ENCODE measurements at regions not wholly inside any gene's neighbourhood (a gene's known extent, or its start where the extent isn't known, plus 50 kb on each side); places are given as distances from the start of the nearest gene placed in this dataset.

DNA sequence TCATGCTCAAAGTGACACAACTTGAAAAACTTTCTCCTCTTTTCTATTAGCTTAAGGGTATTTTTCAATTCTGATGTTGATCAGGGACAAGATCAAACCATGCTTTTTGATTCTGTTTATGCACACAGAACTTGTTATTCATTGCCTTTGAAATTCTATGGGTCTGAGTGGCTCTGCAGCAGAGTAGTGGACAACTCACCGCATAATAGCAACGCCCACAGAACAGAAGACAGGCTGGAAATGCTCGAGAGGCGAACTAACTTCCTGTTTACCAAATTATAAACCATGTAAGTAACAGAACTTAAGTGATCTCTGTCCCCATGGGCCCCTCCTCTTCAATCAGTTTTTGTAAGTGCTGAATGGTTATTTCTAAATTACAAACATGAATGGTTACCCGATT, 131.2 kb downstream of the CBLN2 start:
- Histone ChIP-seq H3K9me3 (ENCODE audit: control insufficient read depth, insufficient read depth, low read length) (no peaks in the 10 kb centered on the region), H3K4me3 (ENCODE audit: low read depth, low read length) (no peak overlapping the region), H3K27me3 (ENCODE audit: control insufficient read depth, insufficient read depth, low read length) (no peaks in the 10 kb centered on the region), H3K9ac (ENCODE audit: low read depth, low read length) (no peak overlapping the region), H3K36me3 (ENCODE audit: control insufficient read depth, insufficient read depth, low read length) (no peaks in the 10 kb centered on the region), H3K4me1 (ENCODE audit: control insufficient read depth, insufficient read depth, low read length) (no peaks in the 10 kb centered on the region)

DNA sequence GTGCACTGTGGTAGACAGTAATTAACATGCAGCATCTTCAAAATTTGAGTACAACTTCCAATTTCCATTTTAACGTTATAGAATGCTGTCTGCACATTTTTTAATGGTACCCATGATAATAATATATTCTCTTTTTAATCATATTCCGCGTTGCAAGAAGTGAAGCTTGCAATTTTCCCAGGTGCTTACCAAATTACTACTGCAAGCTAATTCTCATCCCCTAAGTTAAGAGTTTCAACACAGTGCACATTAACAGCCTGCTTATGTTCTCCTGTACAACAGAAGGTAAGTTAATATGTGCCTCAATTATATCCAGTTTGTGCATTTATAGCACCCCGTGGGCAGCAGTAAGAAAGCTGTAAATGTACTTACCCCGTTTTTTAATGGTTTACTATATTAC, 132.9 kb downstream of the CBLN2 start:
- no peaks in the 10 kb centered on the region for H3K9me3 ChIP-seq (ENCODE audit: control insufficient read depth, insufficient read depth, low read length)
- H3K4me1 ChIP-seq (ENCODE audit: control insufficient read depth, insufficient read depth, low read length): no peaks in the 10 kb centered on the region
- no peaks in the 10 kb centered on the region for H3K36me3 ChIP-seq (ENCODE audit: control insufficient read depth, insufficient read depth, low read length)
- no peak overlapping the region for H3K4me3 ChIP-seq (ENCODE audit: low read depth, low read length)
- no peaks in the 10 kb centered on the region for H3K27me3 ChIP-seq (ENCODE audit: control insufficient read depth, insufficient read depth, low read length)
- no peak overlapping the region for H3K9ac ChIP-seq (ENCODE audit: low read depth, low read length)

DNA sequence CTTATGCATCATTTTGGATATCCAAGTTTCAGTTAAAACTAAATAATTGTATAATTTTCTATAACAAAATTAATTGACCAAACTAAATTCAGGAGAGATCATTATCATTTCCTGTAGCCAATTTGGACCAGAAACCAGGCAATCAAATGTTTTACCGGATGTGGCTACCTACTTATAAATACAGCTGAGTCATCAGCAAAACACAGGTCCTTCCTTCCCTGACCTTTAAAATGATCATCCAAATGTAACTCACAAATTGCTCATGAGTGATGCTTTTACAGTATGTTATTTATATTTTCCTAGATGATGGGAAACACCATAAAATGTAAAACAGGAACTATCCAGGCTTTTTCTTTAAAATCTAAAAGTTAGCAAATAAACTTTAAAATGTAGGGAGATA, 133.7 kb downstream of the CBLN2 start:
- no peak overlapping the region for H3K9ac ChIP-seq (ENCODE audit: low read depth, low read length)
- H3K4me1 ChIP-seq (ENCODE audit: control insufficient read depth, insufficient read depth, low read length): no peaks in the 10 kb centered on the region

DNA sequence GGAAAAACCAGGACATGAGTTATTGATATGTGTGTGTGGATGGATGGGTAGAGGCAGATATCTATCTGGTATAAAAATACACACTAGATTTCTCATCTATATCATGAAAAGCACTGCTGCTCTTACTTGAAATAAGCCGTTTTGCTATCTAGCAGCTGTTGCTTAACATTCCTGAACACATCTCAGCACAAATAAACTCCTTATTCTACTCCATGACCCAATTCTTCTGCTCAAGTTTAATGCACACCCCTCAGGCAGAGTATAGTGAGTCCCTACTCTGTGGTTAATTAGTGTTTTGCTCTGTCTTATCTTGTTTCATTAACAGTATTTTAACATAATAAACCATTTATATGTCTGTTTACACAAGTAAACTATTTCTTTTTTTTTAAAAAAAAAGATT, 134.2 kb downstream of the CBLN2 start:
- Histone ChIP-seq H3K36me3 (ENCODE audit: control insufficient read depth, insufficient read depth, low read length) (no peaks in the 10 kb centered on the region), H3K4me1 (ENCODE audit: control insufficient read depth, insufficient read depth, low read length) (no peaks in the 10 kb centered on the region), H3K27me3 (ENCODE audit: control insufficient read depth, insufficient read depth, low read length) (no peaks in the 10 kb centered on the region), H3K9ac (ENCODE audit: low read depth, low read length) (no peak overlapping the region), H3K4me3 (ENCODE audit: low read depth, low read length) (no peak overlapping the region), H3K9me3 (ENCODE audit: control insufficient read depth, insufficient read depth, low read length) (no peaks in the 10 kb centered on the region)

More for the DNA sequence above, 133.7 kb downstream of the CBLN2 start:
- H3K4me3 ChIP-seq (ENCODE audit: low read depth, low read length): no peak overlapping the region
- no peaks in the 10 kb centered on the region for H3K9me3 ChIP-seq (ENCODE audit: control insufficient read depth, insufficient read depth, low read length)
- no peaks in the 10 kb centered on the region for H3K27me3 ChIP-seq (ENCODE audit: control insufficient read depth, insufficient read depth, low read length)
- no peaks in the 10 kb centered on the region for H3K36me3 ChIP-seq (ENCODE audit: control insufficient read depth, insufficient read depth, low read length)

- Histone ChIP-seq H3K4me1 (ENCODE audit: control insufficient read depth, insufficient read depth, low read length) (no peaks in the 10 kb centered on the region), H3K36me3 (ENCODE audit: control insufficient read depth, insufficient read depth, low read length) (no peaks in the 10 kb centered on the region), H3K9ac (ENCODE audit: low read depth, low read length) (no peak overlapping the region), H3K4me3 (ENCODE audit: low read depth, low read length) (no peak overlapping the region), H3K9me3 (ENCODE audit: control insufficient read depth, insufficient read depth, low read length) (no peaks in the 10 kb centered on the region), H3K27me3 (ENCODE audit: control insufficient read depth, insufficient read depth, low read length) (no peaks in the 10 kb centered on the region)
These were observed 137.1 kb downstream of the CBLN2 start for GRCh38 chr18:72407048-72407447.

DNA sequence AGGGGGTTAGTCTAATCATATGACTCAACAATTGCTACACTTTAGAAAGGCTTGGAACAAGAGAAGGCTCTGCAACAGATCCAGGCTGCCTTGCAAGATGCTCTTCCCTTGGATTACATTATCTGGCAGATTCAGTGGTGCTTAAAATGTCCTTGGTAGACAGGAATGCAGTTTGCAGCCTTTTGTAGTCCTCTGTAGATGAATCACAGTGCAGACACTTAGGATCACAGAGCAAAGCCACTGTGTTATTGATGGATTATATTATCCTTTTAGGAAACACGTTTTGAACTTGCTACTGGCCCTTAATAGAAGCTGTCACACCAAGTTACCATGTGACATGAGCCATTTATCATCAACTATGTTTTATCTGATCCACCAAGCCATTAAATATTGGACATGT, 152.2 kb downstream of the CBLN2 start:
- Histone ChIP-seq H3K4me1 (ENCODE audit: control insufficient read depth, insufficient read depth, low read length) (no peaks in the 10 kb centered on the region), H3K27me3 (ENCODE audit: control insufficient read depth, insufficient read depth, low read length) (no peaks in the 10 kb centered on the region), H3K4me3 (ENCODE audit: low read depth, low read length) (no peak overlapping the region), H3K36me3 (ENCODE audit: control insufficient read depth, insufficient read depth, low read length) (no peaks in the 10 kb centered on the region), H3K9ac (ENCODE audit: low read depth, low read length) (no peak overlapping the region), H3K9me3 (ENCODE audit: control insufficient read depth, insufficient read depth, low read length) (no peaks in the 10 kb centered on the region)

- Histone ChIP-seq H3K9me3 (ENCODE audit: control insufficient read depth, insufficient read depth, low read length) (no peaks in the 10 kb centered on the region), H3K4me1 (ENCODE audit: control insufficient read depth, insufficient read depth, low read length) (no peaks in the 10 kb centered on the region), H3K4me3 (ENCODE audit: low read depth, low read length) (no peak overlapping the region), H3K27me3 (ENCODE audit: control insufficient read depth, insufficient read depth, low read length) (no peaks in the 10 kb centered on the region), H3K36me3 (ENCODE audit: control insufficient read depth, insufficient read depth, low read length) (no peaks in the 10 kb centered on the region), H3K9ac (ENCODE audit: low read depth, low read length) (no peak overlapping the region)
These were observed 152.7 kb downstream of the CBLN2 start for GRCh38 chr18:72391427-72391826.

GRCh38 chr18:72378016-72378415, 166.1 kb downstream of the CBLN2 start:
- H3K9me3 ChIP-seq (ENCODE audit: control insufficient read depth, insufficient read depth, low read length): no peaks in the 10 kb centered on the region
- no peak overlapping the region for H3K9ac ChIP-seq (ENCODE audit: low read depth, low read length)
- no peaks in the 10 kb centered on the region for H3K4me1 ChIP-seq (ENCODE audit: control insufficient read depth, insufficient read depth, low read length)
- no peak overlapping the region for H3K4me3 ChIP-seq (ENCODE audit: low read depth, low read length)
- no peaks in the 10 kb centered on the region for H3K27me3 ChIP-seq (ENCODE audit: control insufficient read depth, insufficient read depth, low read length)
- H3K36me3 ChIP-seq (ENCODE audit: control insufficient read depth, insufficient read depth, low read length): no peaks in the 10 kb centered on the region

DNA sequence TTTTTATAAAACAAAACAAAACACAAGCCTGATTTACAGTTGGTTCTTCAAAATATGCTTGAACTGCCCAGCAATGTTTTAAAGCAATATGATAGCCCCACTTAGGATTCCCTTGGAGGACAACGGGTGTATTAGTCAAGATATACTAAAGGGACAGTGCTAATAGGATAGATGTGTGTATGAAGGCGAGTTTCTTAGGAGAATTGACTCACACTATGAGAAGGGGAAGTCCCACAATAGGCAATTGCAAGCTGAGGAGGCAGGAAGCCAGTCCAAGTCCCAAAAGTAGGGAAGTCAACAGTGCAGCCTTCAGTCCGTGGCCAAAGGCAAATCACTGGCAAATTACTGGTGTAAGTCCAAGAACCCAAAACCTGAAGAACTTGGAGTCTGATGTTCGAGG, 167.9 kb downstream of the CBLN2 start:
- H3K4me1 ChIP-seq (ENCODE audit: control insufficient read depth, insufficient read depth, low read length): no peaks in the 10 kb centered on the region
- no peaks in the 10 kb centered on the region for H3K9me3 ChIP-seq (ENCODE audit: control insufficient read depth, insufficient read depth, low read length)
- no peaks in the 10 kb centered on the region for H3K27me3 ChIP-seq (ENCODE audit: control insufficient read depth, insufficient read depth, low read length)
- H3K36me3 ChIP-seq (ENCODE audit: control insufficient read depth, insufficient read depth, low read length): no peaks in the 10 kb centered on the region
- no peak overlapping the region for H3K4me3 ChIP-seq (ENCODE audit: low read depth, low read length)
- H3K9ac ChIP-seq (ENCODE audit: low read depth, low read length): no peak overlapping the region

- Histone ChIP-seq H3K27me3 (ENCODE audit: control insufficient read depth, insufficient read depth, low read length) (no peaks in the 10 kb centered on the region), H3K4me1 (ENCODE audit: control insufficient read depth, insufficient read depth, low read length) (no peaks in the 10 kb centered on the region), H3K9me3 (ENCODE audit: control insufficient read depth, insufficient read depth, low read length) (no peaks in the 10 kb centered on the region), H3K9ac (ENCODE audit: low read depth, low read length) (no peak overlapping the region), H3K4me3 (ENCODE audit: low read depth, low read length) (no peak overlapping the region), H3K36me3 (ENCODE audit: control insufficient read depth, insufficient read depth, low read length) (no peaks in the 10 kb centered on the region)
These were observed 168.5 kb downstream of the CBLN2 start for GRCh38 chr18:72375618-72376017.

DNA sequence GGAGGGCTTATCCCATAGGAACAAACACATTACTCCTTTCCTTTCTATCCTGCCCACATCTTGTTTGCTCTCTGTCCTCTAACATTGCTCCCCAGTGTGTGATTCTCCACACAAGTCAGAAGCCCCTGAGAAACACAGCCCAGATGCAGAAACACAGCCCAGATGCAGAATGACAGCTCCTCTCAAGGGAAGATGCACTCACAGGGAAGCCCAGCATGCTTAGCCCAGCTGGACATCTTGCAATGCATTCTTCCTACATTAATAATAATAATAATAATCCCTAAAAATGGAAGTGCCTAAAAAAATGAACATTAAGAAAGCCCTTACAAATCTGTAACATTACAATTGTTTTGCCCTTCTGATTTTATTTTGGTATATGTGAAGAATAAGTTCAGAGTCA, 172.1 kb downstream of the CBLN2 start:
- H3K4me3 ChIP-seq (ENCODE audit: low read depth, low read length): no peak overlapping the region
- H3K9me3 ChIP-seq (ENCODE audit: control insufficient read depth, insufficient read depth, low read length): no peaks in the 10 kb centered on the region
- no peaks in the 10 kb centered on the region for H3K36me3 ChIP-seq (ENCODE audit: control insufficient read depth, insufficient read depth, low read length)
- H3K27me3 ChIP-seq (ENCODE audit: control insufficient read depth, insufficient read depth, low read length): no peaks in the 10 kb centered on the region
- no peak overlapping the region for H3K9ac ChIP-seq (ENCODE audit: low read depth, low read length)
- no peaks in the 10 kb centered on the region for H3K4me1 ChIP-seq (ENCODE audit: control insufficient read depth, insufficient read depth, low read length)

DNA sequence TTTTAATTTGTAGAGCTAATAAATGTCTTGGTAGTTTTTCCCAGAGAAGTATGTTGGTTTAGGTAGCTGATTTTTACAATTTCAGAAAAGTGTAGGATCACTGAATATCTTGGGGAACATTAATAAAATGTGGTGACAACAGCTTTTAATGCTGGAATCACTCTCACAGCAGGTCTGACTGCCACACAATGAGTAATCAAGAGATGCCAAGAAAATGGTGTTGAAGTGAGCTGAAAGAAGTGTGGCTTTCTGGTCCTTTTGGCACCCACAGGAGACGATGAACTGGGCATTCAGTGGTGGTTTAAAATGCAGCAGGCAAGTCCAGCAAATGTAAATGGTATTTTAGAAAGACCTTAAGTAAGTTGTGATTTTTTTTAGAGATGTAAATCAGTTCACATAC, 175.8 kb downstream of the CBLN2 start:
- Histone ChIP-seq H3K4me1 (ENCODE audit: control insufficient read depth, insufficient read depth, low read length) (no peaks in the 10 kb centered on the region), H3K36me3 (ENCODE audit: control insufficient read depth, insufficient read depth, low read length) (no peaks in the 10 kb centered on the region), H3K9ac (ENCODE audit: low read depth, low read length) (no peak overlapping the region), H3K4me3 (ENCODE audit: low read depth, low read length) (no peak overlapping the region), H3K27me3 (ENCODE audit: control insufficient read depth, insufficient read depth, low read length) (no peaks in the 10 kb centered on the region), H3K9me3 (ENCODE audit: control insufficient read depth, insufficient read depth, low read length) (no peaks in the 10 kb centered on the region)

- H3K9me3 ChIP-seq (ENCODE audit: control insufficient read depth, insufficient read depth, low read length): no peaks in the 10 kb centered on the region
- no peaks in the 10 kb centered on the region for H3K27me3 ChIP-seq (ENCODE audit: control insufficient read depth, insufficient read depth, low read length)
- H3K9ac ChIP-seq (ENCODE audit: low read depth, low read length): no peak overlapping the region
- no peaks in the 10 kb centered on the region for H3K4me1 ChIP-seq (ENCODE audit: control insufficient read depth, insufficient read depth, low read length)
- no peak overlapping the region for H3K4me3 ChIP-seq (ENCODE audit: low read depth, low read length)
- no peaks in the 10 kb centered on the region for H3K36me3 ChIP-seq (ENCODE audit: control insufficient read depth, insufficient read depth, low read length)
These were observed 183.5 kb downstream of the CBLN2 start for GRCh38 chr18:72360634-72361033.
